Skin epidermis (tissue), 12 donors: ENCODE measurements at regions not wholly inside any gene's neighbourhood (a gene's known extent, or its start where the extent isn't known, plus 50 kb on each side); places are given as distances from the start of the nearest gene placed in this dataset.
A peak's percentile ranks its signal among the peaks of the same experiment; 100 is the strongest.

Experiments
- H3K27ac ChIP-seq, 21 experiments: fragments of 200-600 bp; sonication (generic) in 11 of 21; one replicate each; pipeline ENCODE4 v1.5.0; 2020; ENCODE audit warnings: mild to moderate bottlenecking in 3 of 21, inconsistent platforms in 2 of 21, moderate library complexity in 2 of 21
- H3K4me3 ChIP-seq, 7 experiments: fragments of 200-600 bp; sonication (generic) in 2 of 7; one replicate each; pipeline ENCODE4 v1.5.0; 2020; ENCODE audit warnings: inconsistent platforms in 2 of 7, mild to moderate bottlenecking in 2 of 7, moderate library complexity in 1 of 7

DNA sequence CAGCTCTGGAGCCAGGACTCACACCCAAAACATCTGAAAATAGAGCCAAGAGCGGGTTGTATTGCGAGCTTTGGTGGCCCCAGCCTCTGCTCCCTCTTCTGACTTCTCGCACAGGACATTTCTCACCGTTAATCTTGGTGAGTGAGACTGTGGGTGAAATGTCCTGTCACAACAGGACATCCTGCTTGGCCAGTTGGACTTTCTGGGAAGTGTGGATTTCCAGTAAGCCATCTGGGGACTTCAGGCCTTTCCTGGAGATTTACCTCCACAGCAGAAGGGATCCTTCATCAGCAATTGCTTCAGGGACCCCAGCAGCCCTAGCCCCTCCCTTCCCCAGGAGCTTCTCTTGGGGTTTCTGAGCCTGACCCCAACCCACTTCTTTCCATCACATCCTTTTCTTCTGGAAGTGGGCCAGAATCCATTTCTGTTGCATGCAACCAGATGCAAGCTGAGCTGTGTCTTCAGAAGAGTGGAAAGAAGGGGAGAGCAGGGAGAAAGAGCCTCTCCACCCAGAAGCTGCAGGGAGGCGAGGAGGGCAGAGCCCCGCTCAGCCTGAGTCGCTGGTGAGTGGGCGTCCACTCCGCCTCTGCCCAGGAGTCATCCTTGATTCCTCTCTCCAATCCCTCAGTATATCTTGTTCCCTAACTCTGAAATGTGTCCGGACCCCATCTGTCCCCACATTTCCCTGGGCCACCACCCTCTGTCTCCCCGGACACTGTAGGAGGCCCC, 50.3 kb upstream of the GADD45G start:
- Histone ChIP-seq H3K27ac (no peak overlapping the region), H3K4me3 (no peak overlapping the region)

- no peak overlapping the region for H3K4me3 ChIP-seq
- no peak overlapping the region for H3K27ac ChIP-seq
Measured at GRCh38 chr9:89553451-89554010, 51.3 kb upstream of the GADD45G start.

DNA sequence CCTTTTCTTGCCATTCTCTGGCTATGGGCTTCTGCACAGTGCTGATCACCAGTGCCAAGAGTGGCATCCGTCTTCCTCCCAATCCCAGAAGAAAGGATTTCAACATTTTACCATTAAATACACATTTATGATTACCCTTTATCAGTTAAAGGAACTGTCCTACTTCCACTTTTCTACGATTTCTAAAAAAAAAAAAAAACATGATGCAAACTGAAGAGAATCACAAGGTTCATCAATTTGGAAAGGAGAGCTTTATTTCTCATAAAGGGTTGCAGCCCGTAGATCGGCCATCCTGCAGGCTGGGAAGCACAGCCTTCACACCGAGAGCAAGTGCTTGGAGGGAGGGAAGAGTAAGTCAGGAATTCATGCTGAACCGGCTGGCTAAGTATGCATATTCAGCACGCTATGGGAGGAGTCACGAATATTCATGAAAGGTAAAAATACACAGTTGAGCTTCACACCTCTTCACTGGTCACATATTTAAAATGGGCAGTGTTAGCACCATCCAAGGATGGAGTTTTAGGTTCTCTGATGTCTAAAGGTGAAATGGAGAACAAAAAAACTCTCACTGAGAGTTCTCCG, 52.5 kb upstream of the SEMA4D start:
- Histone ChIP-seq H3K4me3 (no peak overlapping the region), H3K27ac (no peak overlapping the region)

GRCh38 chr9:89549031-89549644, 51.2 kb upstream of the SEMA4D start:
- Histone ChIP-seq H3K4me3 (no peak overlapping the region), H3K27ac (peak overlapping the region in 8 of 21 experiments; percentile 27 to 77 (median 40))

- Histone ChIP-seq H3K27ac (peak overlapping the region in 8 of 21 experiments; percentile 27 to 77 (median 42)), H3K4me3 (no peak overlapping the region)
Measured at GRCh38 chr9:89548071-89548638, 50.2 kb upstream of the SEMA4D start.
